Fibroblast of skin of right quadriceps (primary cell): ENCODE measurements at regions not wholly inside any gene's neighbourhood (a gene's known extent, or its start where the extent isn't known, plus 50 kb on each side); places are given as distances from the start of the nearest gene placed in this dataset.
"Not testable (repeated sequence)": the region's sequence is repeated elsewhere in the genome, so short reads cannot be mapped to it uniquely, and the experiment has no call there.

Source experiments
- DNase-seq: peaks from one replicate; pipeline ENCODE4 v3.0.0-alpha.2; 2013

DNA sequence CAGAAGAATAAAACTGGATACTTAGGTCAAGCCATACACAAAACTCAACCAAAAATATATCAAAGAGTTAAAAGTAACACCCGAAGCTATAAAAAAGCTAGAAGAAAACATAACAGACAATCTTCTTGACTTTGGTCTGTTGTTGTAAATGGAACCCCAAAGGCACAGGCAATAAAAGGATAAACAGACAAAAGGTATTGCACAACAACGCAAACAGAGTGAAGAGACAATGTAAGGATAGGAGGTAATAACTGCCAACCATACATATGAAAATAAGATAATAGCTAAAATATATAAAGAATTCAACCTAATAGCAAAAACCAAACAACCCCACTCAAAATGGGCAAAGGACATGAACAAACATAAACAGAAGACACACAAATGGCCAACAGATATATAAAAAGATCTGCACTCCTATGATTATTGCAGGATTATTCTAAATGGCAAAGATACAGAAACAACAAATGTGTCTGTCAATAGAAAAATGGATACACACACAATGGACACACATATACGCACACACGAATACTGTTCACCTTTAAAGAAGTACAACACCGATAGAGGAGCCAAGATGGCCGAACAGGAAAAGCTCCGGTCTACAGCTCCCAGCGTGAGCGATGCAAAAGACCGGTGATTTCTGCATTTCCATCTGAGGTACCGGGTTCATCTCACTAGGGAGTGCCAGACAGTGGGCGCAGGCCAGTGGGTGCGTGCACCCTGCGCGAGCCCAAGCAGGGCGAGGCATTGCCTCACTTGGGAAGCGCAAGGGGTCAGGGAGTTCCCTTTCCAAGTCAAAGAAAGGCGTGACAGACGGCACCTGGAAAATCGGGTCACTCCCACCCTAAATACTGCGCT lies 1137.1 kb downstream of the FSCB start:
- DNase-seq = no peak

- DNase-seq = no peak
Measured at GRCh38 chr14:43362586-43362985, 1144.5 kb downstream of the FSCB start.

DNA sequence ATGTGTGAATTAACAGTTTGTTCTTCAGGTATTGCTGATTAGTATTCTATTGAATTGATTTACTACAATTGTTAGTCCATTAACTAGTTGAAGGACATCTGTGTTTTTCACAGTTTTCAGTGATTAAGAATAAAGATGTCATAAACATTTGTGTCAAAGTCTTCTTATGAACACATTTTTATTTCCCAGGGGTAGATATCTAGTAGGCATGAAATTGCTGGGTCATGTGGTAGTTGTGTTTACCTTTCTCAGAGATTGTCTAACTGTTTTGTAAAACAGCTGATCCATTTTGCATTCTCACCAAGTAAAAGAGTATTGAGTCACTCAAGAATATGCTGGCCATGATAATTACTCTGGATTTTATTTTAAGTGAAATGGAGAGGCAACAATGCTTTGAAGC lies 1145.3 kb downstream of the FSCB start:
- DNase-seq = no peak

- no peak for DNase-seq
Measured at GRCh38 chr14:43360239-43360638, 1146.8 kb downstream of the FSCB start.

DNA sequence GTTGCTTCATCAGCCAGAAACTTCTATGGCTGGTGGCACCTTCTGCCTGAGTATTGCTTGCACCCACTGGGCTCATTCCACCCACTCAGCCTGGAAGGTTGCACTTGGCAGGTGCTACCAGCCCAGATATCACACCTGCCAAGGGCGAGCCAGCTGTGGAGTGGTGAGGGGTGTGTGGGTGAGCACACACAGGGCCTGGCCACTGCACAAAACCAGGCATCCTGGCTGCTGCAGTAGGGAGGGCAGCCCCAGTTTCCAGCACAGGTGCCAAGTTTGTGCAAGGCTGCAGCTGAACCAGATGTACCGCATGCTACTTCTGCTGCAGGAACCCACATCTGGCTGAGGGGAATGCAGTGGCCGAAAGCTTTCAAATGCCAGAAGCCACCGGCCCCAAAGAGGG lies 1147.8 kb downstream of the FSCB start:
- no peak for DNase-seq

- no peak for DNase-seq
Measured at GRCh38 chr14:43356979-43357545, 1150.0 kb downstream of the FSCB start.

GRCh38 chr14:43356382-43356781 lies 1150.7 kb downstream of the FSCB start:
- DNase-seq = no peak

GRCh38 chr14:43341921-43342320 lies 1165.2 kb downstream of the FSCB start:
- DNase-seq = no peak

GRCh38 chr14:43338713-43339112 lies 1168.4 kb downstream of the FSCB start:
- no peak for DNase-seq

DNA sequence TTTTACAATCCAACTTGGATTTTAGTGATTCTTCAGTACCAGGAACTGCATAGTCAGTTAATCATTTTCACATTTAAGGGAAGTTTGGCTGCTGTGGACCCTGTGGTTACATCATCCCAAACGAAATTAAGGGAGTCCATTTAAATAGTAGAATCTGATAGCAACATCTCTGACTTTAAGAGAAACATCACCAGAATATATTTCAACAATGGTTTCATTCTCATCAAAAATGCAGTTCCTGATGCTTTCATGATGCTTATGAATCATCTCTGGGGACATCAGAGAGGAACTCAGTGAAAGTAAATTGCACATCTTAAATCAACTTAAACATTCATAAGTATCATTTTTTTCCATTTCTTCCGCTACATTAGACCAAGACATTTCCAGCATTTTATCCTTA lies 1170.7 kb downstream of the FSCB start:
- DNase-seq = no peak

GRCh38 chr14:43326501-43327407 lies 1180.3 kb downstream of the FSCB start:
- not testable (repeated sequence) for DNase-seq

GRCh38 chr14:43316427-43316826 lies 1190.7 kb downstream of the FSCB start:
- DNase-seq = no peak

- no peak for DNase-seq
Measured at GRCh38 chr14:43313719-43314118, 1193.4 kb downstream of the FSCB start.

- no peak for DNase-seq
Measured at GRCh38 chr14:43308421-43309110, 1198.5 kb downstream of the FSCB start.

- DNase-seq = no peak
Measured at GRCh38 chr14:43307836-43308235, 1199.2 kb downstream of the FSCB start.

- DNase-seq = no peak
Measured at GRCh38 chr14:43306053-43306452, 1201.0 kb downstream of the FSCB start.

DNA sequence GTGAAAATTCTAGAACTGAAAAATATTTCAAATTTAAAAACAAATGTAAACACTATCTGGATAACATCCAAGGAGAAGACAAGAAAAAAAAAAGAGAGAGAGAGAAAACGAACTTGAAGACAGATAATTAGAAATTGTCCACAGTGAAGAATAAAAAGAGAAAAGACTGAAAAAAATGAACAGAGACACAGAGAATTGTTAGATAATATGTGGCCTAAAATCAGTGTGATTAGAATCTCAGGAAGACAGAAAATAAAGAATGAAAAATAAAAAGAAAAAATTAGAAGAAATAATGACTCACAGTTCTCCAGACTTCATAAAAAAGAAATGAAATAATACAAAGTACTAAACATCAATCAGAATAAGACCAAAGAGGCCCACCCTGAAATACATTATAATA lies 1209.3 kb downstream of the FSCB start:
- no peak for DNase-seq

- not testable (repeated sequence) for DNase-seq
Measured at GRCh38 chr14:43296061-43296460, 1211.0 kb downstream of the FSCB start.

GRCh38 chr14:43285575-43285974 lies 1221.5 kb downstream of the FSCB start:
- DNase-seq = no peak

DNA sequence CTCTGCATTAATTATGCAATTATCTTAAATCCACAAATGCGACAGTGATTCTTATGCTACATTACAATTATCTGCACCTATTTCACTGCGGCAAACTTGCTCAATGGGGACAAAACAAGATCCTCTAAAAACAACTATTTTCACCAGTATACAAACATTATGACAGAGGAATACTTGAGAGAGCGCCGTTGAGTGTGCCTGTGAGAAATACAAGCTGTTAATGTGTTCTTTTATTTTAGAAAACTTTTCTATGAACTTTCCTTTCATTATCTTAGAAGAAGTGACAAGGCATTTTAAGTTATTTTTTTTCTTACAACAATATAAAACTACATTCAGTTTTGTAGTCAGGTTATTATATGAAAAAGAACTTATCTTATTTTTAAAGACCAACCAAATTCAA lies 1247.0 kb downstream of the FSCB start:
- DNase-seq = no peak

GRCh38 chr14:43258396-43258795 lies 1248.7 kb downstream of the FSCB start:
- no peak for DNase-seq

DNA sequence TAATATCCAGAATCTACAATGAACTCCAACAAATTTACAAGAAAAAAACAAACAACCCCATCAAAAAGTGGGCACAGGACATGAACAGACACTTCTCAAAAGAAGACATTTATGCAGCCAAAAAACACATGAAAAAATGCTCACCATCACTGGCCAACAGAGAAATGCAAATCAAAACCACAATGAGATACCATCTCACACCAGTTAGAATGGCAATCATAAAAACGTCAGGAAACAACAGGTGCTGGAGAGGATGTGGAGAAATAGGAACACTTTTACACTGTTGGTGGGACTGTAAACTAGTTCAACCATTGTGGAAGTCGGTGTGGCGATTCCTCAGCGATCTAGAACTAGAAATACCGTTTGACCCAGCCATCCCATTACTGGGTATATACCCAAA lies 1250.1 kb downstream of the FSCB start:
- DNase-seq = not testable (repeated sequence)

DNA sequence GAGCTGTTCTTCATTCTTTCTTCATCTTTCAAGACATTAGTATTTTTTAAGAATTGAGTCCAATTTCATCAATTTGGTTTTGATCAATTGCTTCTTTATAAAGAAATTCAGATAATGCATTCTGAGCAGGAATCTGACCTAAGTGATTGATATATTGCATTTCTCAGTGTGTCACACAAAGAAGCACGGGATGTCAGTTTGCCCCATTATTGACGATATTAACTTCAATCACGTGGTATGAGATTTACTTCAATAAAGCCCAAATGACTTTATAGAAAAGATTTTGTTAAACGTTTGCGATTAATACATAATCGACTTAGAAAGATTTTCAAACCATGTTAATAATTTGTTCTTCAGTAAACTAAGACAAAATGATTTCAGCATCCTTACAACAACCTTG lies 1254.2 kb downstream of the FSCB start:
- DNase-seq = no peak
